ENCODE measurements at regions not wholly inside any gene's neighbourhood (a gene's known extent, or its start where the extent isn't known, plus 50 kb on each side); places are given as distances from the start of the nearest gene placed in this dataset.

GRCh38 chr4:19262467-19262866, 989.2 kb upstream of the SLIT2 start:
- H3K4me3 ChIP-seq (ENCODE audit: low read depth, low read length): no peak overlapping the region
- no peak for DNase-seq (ENCODE audit: low read depth)
- TF ChIP-seq CTCF (IDR thresholded peaks at IDR 0.05; ENCODE audit: low read depth, low read length, missing control alignments): no peak

DNA sequence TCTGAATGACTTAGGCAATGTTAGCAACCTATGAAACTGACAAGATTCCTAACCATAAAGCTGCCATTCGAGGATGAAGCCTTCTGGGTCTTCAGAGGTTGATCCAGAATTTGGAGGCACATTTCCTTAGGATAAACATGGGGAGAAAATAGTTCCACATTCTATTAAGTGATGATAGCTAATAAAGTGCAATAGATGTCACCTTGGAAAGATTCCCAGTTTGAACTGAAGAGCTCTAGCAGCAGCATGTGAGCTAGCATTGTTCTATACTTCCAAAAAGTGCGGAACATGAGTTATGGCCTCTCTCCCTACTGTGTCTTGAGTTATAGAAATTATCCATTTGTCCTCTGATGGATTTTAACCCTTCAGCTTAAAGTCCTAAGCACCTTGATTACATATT, 991.4 kb upstream of the SLIT2 start:
- no peak for DNase-seq (ENCODE audit: low read depth)
- no peak for TF ChIP-seq CTCF (IDR thresholded peaks at IDR 0.05; ENCODE audit: low read depth, low read length, missing control alignments)
- no peak overlapping the region for H3K4me3 ChIP-seq (ENCODE audit: low read depth, low read length)

- DNase-seq (ENCODE audit: low read depth): no peak
- TF ChIP-seq CTCF (IDR thresholded peaks at IDR 0.05; ENCODE audit: low read depth, low read length, missing control alignments): no peak
- H3K4me3 ChIP-seq (ENCODE audit: low read depth, low read length): no peak overlapping the region
These were observed 991.8 kb upstream of the SLIT2 start for GRCh38 chr4:19259920-19260319.

GRCh38 chr4:19256823-19257222, 994.9 kb upstream of the SLIT2 start:
- no peak overlapping the region for H3K4me3 ChIP-seq (ENCODE audit: low read depth, low read length)
- DNase-seq (ENCODE audit: low read depth): no peak
- TF ChIP-seq CTCF (IDR thresholded peaks at IDR 0.05; ENCODE audit: low read depth, low read length, missing control alignments): no peak

DNA sequence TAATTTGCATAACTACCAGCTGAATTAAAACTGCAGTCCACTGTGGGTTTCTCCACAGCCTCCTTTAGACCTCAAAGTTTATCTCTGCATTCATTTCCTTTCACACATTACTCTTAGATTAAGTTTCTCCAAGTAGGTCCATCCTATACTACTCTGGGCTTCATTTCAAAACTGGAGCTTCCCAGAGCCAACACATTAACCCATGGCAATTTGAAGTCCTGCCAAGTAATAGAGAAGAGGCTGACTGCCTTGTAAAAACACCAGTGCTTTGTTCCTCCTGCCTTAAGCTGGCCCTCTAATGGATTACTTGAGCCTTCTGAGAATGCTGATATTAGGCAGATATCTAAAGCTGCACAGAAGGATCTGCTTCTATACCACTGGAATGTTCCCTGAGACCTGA, 997.2 kb upstream of the SLIT2 start:
- no peak overlapping the region for H3K4me3 ChIP-seq (ENCODE audit: low read depth, low read length)
- no peak for DNase-seq (ENCODE audit: low read depth)
- TF ChIP-seq CTCF (IDR thresholded peaks at IDR 0.05; ENCODE audit: low read depth, low read length, missing control alignments): no peak

GRCh38 chr4:19248023-19248422, 1003.7 kb upstream of the SLIT2 start:
- DNase-seq (ENCODE audit: low read depth): no peak
- no peak for TF ChIP-seq CTCF (IDR thresholded peaks at IDR 0.05; ENCODE audit: low read depth, low read length, missing control alignments)

DNA sequence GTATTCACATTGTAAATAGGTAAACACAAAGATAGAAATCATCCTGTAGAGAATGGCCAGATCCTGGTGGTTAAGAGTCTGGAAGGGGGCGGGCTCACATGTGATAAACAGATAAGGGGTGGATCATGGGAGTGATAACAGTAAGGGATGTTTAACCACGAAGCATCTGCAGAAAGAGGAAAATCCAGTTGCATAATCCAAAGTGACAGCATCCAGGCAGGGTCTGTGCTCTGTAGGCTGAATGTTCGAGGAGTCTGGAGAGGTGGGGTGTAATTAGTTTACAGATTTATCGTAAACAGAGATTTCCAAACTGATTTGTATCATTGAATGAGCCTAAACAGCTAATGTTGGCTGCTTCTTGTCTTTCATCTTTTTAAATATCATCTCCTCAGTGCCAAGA, 1009.8 kb upstream of the SLIT2 start:
- no peak overlapping the region for H3K4me3 ChIP-seq (ENCODE audit: low read depth, low read length)
- DNase-seq (ENCODE audit: low read depth): no peak
- TF ChIP-seq CTCF (IDR thresholded peaks at IDR 0.05; ENCODE audit: low read depth, low read length, missing control alignments): no peak

More at GRCh38 chr4:19248023-19248422, 1003.7 kb upstream of the SLIT2 start:
- no peak overlapping the region for H3K4me3 ChIP-seq (ENCODE audit: low read depth, low read length)

All from GM12864 (cell line).